ENCODE measurements at regions not wholly inside any gene's neighbourhood (a gene's known extent, or its start where the extent isn't known, plus 50 kb on each side); places are given as distances from the start of the nearest gene placed in this dataset.

GRCh38 chr3:105304487-105304886, 62.2 kb upstream of the ALCAM start:
- no peak for DNase-seq (ENCODE audit: low read depth)

- no peak for DNase-seq (ENCODE audit: low read depth)
These were observed 51.6 kb upstream of the ALCAM start for GRCh38 chr3:105315144-105315543.

GRCh38 chr3:105315815-105316214, 50.9 kb upstream of the ALCAM start:
- no peak for DNase-seq (ENCODE audit: low read depth)

- DNase-seq (ENCODE audit: low read depth): no peak
These were observed 50.4 kb upstream of the ALCAM start for GRCh38 chr3:105316331-105316730.
